ENCODE measurements at regions not wholly inside any gene's neighbourhood (a gene's known extent, or its start where the extent isn't known, plus 50 kb on each side); places are given as distances from the start of the nearest gene placed in this dataset.

DNA sequence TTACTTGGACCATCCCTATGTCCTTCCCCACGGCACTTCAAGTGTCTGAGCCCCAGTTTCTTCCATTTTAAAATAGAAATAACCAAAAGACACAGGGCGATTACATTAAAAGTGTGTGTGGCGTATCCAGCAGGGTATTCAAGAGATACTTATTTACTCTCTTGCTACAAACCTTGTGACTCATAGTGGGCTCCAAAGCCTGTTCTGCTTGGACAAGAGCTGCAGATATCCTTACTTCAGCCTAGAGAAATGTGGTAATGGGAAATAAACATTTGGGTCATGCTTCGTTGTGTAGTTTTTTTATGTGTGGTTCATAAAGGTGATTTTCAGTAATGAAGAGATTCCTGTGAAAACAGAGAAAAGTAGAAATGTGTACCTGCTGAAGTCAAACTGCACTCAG, 288.9 kb upstream of the CDH11 start:
- no peaks in the 10 kb centered on the region for H3K36me3 ChIP-seq (ENCODE audit: control insufficient read depth in 1 of 2, insufficient read depth in 2 of 2, low read length in 2 of 2)
- RAD21 ChIA-PET (ENCODE audit: low non-redundant PET in 1 of 2, low total read pairs in 2 of 2, uncharacterized antibody in 2 of 2, unreplicated experiment in 2 of 2) = no interaction called here
- H4K20me1 ChIP-seq (ENCODE audit: insufficient read depth) = no peaks in the 10 kb centered on the region
- intact Hi-C loops (cut with micrococcal nuclease) = no loop called here
- H3K4me3 ChIP-seq (replicated peaks in 1 of 2; ENCODE audit: low read depth in 1 of 2, low read length in 2 of 2) = no peak overlapping the region
- CTCF ChIA-PET = no interaction called here
- H3K79me2 ChIP-seq (ENCODE audit: insufficient read depth, low read length) = no peaks in the 10 kb centered on the region
- H3K4me2 ChIP-seq (ENCODE audit: low read length) = no peak overlapping the region
- no peak overlapping the region for H3K9ac ChIP-seq (ENCODE audit: low read length)
- ATAC-seq (no peak), DNase-seq (ENCODE audit: low read depth, low spot score) (no peak)
- no peaks in the 10 kb centered on the region for H3K4me1 ChIP-seq (ENCODE audit: control insufficient read depth in 1 of 2, insufficient read depth in 2 of 2, low read length in 2 of 2)
- no peaks in the 10 kb centered on the region for H3K9me2 ChIP-seq (ENCODE audit: insufficient read depth)
- no peak overlapping the region for H3K27ac ChIP-seq (ENCODE audit: low read depth, low read length)
- BruUV-seq (replicated peaks) = no TSS peak
- peaks cover 6 to 9% of the 10 kb centered on the region in 2 experiments; a peak in 2 of 4 replicates for H3K9me3 ChIP-seq (ENCODE audit: control insufficient read depth in 1 of 2, insufficient read depth in 1 of 2, low read depth in 1 of 2, low read length in 2 of 2)
- no peaks in the 10 kb centered on the region for H3K27me3 ChIP-seq (ENCODE audit: insufficient read depth, low read length)
- POLR2A ChIA-PET = no interaction called here
- TF ChIP-seq REST (IDR thresholded peaks at IDR 0.05; ENCODE audit: low read depth) (no peak), FOSL1 (IDR thresholded peaks at IDR 0.05; ENCODE audit: low read depth) (no peak), ZBTB33 (IDR thresholded peaks at IDR 0.05; ENCODE audit: extremely low read depth, insufficient replicate concordance, low read length) (no peak), EZH2phosphoT487 (IDR thresholded peaks at IDR 0.05; ENCODE audit: borderline replicate concordance) (no peak), SIN3A (IDR thresholded peaks at IDR 0.05; ENCODE audit: low read depth) (no peak), EGR1 (IDR thresholded peaks at IDR 0.05; ENCODE audit: low read depth) (no peak), CBX3 (IDR thresholded peaks at IDR 0.05; ENCODE audit: low read depth) (no peak), EZH2 (IDR thresholded peaks at IDR 0.05) (no peak), RAD21 (IDR thresholded peaks at IDR 0.05; ENCODE audit: low read depth) (no peak), ZFX (IDR thresholded peaks at IDR 0.05) (no peak)
- TF ChIP-seq, protein P1, sequence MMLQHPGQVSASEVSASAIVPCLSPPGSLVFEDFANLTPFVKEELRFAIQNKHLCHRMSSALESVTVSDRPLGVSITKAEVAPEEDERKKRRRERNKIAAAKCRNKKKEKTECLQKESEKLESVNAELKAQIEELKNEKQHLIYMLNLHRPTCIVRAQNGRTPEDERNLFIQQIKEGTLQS (IDR thresholded peaks at IDR 0.05) = no peak
- TF ChIP-seq, protein P2, sequence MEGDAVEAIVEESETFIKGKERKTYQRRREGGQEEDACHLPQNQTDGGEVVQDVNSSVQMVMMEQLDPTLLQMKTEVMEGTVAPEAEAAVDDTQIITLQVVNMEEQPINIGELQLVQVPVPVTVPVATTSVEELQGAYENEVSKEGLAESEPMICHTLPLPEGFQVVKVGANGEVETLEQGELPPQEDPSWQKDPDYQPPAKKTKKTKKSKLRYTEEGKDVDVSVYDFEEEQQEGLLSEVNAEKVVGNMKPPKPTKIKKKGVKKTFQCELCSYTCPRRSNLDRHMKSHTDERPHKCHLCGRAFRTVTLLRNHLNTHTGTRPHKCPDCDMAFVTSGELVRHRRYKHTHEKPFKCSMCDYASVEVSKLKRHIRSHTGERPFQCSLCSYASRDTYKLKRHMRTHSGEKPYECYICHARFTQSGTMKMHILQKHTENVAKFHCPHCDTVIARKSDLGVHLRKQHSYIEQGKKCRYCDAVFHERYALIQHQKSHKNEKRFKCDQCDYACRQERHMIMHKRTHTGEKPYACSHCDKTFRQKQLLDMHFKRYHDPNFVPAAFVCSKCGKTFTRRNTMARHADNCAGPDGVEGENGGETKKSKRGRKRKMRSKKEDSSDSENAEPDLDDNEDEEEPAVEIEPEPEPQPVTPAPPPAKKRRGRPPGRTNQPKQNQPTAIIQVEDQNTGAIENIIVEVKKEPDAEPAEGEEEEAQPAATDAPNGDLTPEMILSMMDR (IDR thresholded peaks at IDR 0.05 in 2 of 3, conservative IDR thresholded peaks at IDR 0.05 in 1 of 3; ENCODE audit: borderline replicate concordance in 1 of 3, insufficient read depth in 1 of 3, low read depth in 2 of 3, low read length in 2 of 3) = no peak
- H2AFZ ChIP-seq (ENCODE audit: low read depth, low read length, poor library complexity, severe bottlenecking) = no peak overlapping the region
